ENCODE measurements at regions not wholly inside any gene's neighbourhood (a gene's known extent, or its start where the extent isn't known, plus 50 kb on each side); places are given as distances from the start of the nearest gene placed in this dataset.

GRCh38 chr6:14824484-14825275, 421.2 kb upstream of the JARID2 start:
- CTCF ChIA-PET = interaction anchor here (0.5 kb wide), 1 partner anchor 18 kb away, joined by 5 read pairs; no protein-coding TSS in a partner anchor
- no peak for DNase-seq
- H3K4me2 ChIP-seq = no peak overlapping the region
- no peaks in the 10 kb centered on the region for H4K20me1 ChIP-seq (ENCODE audit: insufficient read depth)
- H3K9me2 ChIP-seq (ENCODE audit: insufficient read depth) = no peaks in the 10 kb centered on the region
- H3K4me1 ChIP-seq (replicated peaks; ENCODE audit: insufficient read depth) = no peaks in the 10 kb centered on the region
- H2AFZ ChIP-seq = no peak overlapping the region
- no peaks in the 10 kb centered on the region for H3K36me3 ChIP-seq (ENCODE audit: low read depth)
- no TSS peak for BruUV-seq (replicated peaks)
- H3K4me3 ChIP-seq = no peak overlapping the region
- intact Hi-C loops (cut with micrococcal nuclease; ENCODE audit: unreplicated experiment) = no loop called here
- no peak for TF ChIP-seq EZH2 (IDR thresholded peaks at IDR 0.05; ENCODE audit: low read depth)
- TF ChIP-seq, protein P1, sequence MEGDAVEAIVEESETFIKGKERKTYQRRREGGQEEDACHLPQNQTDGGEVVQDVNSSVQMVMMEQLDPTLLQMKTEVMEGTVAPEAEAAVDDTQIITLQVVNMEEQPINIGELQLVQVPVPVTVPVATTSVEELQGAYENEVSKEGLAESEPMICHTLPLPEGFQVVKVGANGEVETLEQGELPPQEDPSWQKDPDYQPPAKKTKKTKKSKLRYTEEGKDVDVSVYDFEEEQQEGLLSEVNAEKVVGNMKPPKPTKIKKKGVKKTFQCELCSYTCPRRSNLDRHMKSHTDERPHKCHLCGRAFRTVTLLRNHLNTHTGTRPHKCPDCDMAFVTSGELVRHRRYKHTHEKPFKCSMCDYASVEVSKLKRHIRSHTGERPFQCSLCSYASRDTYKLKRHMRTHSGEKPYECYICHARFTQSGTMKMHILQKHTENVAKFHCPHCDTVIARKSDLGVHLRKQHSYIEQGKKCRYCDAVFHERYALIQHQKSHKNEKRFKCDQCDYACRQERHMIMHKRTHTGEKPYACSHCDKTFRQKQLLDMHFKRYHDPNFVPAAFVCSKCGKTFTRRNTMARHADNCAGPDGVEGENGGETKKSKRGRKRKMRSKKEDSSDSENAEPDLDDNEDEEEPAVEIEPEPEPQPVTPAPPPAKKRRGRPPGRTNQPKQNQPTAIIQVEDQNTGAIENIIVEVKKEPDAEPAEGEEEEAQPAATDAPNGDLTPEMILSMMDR (conservative IDR thresholded peaks at IDR 0.05) = no peak
- POLR2A ChIA-PET (ENCODE audit: unreplicated experiment) = no interaction called here
- no peaks in the 10 kb centered on the region for H3K9me3 ChIP-seq (ENCODE audit: insufficient read depth, low read depth)
- H3F3A ChIP-seq (ENCODE audit: insufficient read depth, low read depth) = no peaks in the 10 kb centered on the region
- no peaks in the 10 kb centered on the region for H3K27me3 ChIP-seq (ENCODE audit: insufficient read depth, low read depth)
- H3K27ac ChIP-seq = no peak overlapping the region
- no peaks in the 10 kb centered on the region for H3K79me2 ChIP-seq (ENCODE audit: low read depth)

GRCh38 chr6:14826456-14826855, 419.4 kb upstream of the JARID2 start:
- no peaks in the 10 kb centered on the region for H3K9me3 ChIP-seq (ENCODE audit: insufficient read depth, low read depth)
- H3K27me3 ChIP-seq (ENCODE audit: insufficient read depth, low read depth) = no peaks in the 10 kb centered on the region
- intact Hi-C loops (cut with micrococcal nuclease; ENCODE audit: unreplicated experiment) = no loop called here
- TF ChIP-seq EZH2 (IDR thresholded peaks at IDR 0.05; ENCODE audit: low read depth) = no peak
- H3K9me2 ChIP-seq (ENCODE audit: insufficient read depth) = no peaks in the 10 kb centered on the region
- H3K4me1 ChIP-seq (replicated peaks; ENCODE audit: insufficient read depth) = no peaks in the 10 kb centered on the region
- no peak overlapping the region for H3K27ac ChIP-seq
- BruUV-seq (replicated peaks) = no TSS peak
- DNase-seq = no peak
- CTCF ChIA-PET = no interaction called here
- POLR2A ChIA-PET (ENCODE audit: unreplicated experiment) = no interaction called here
- no peaks in the 10 kb centered on the region for H3K36me3 ChIP-seq (ENCODE audit: low read depth)
- no peaks in the 10 kb centered on the region for H4K20me1 ChIP-seq (ENCODE audit: insufficient read depth)
- H3K79me2 ChIP-seq (ENCODE audit: low read depth) = no peaks in the 10 kb centered on the region
- no peaks in the 10 kb centered on the region for H3F3A ChIP-seq (ENCODE audit: insufficient read depth, low read depth)
- no peak overlapping the region for H2AFZ ChIP-seq
- no peak overlapping the region for H3K4me3 ChIP-seq
- no peak overlapping the region for H3K4me2 ChIP-seq

- TF ChIP-seq, protein P1 (conservative IDR thresholded peaks at IDR 0.05) = no peak
- TF ChIP-seq EZH2 (IDR thresholded peaks at IDR 0.05; ENCODE audit: low read depth) = no peak
- POLR2A ChIA-PET (ENCODE audit: unreplicated experiment) = no interaction called here
- Histone ChIP-seq H3K9me3 (ENCODE audit: insufficient read depth, low read depth) (no peaks in the 10 kb centered on the region), H3K36me3 (ENCODE audit: low read depth) (no peaks in the 10 kb centered on the region), H2AFZ (no peak overlapping the region), H3K4me2 (no peak overlapping the region), H4K20me1 (ENCODE audit: insufficient read depth) (no peaks in the 10 kb centered on the region), H3K9me2 (ENCODE audit: insufficient read depth) (no peaks in the 10 kb centered on the region), H3K27me3 (ENCODE audit: insufficient read depth, low read depth) (no peaks in the 10 kb centered on the region), H3K4me3 (no peak overlapping the region), H3K27ac (no peak overlapping the region), H3K4me1 (replicated peaks; ENCODE audit: insufficient read depth) (no peaks in the 10 kb centered on the region), H3K79me2 (ENCODE audit: low read depth) (no peaks in the 10 kb centered on the region), H3F3A (ENCODE audit: insufficient read depth, low read depth) (no peaks in the 10 kb centered on the region)
- no peak for DNase-seq
- no TSS peak for BruUV-seq (replicated peaks)
- intact Hi-C loops (cut with micrococcal nuclease; ENCODE audit: unreplicated experiment) = no loop called here
- CTCF ChIA-PET = no interaction called here
Measured at GRCh38 chr6:14827354-14827753, 418.5 kb upstream of the JARID2 start.

- H3K36me3 ChIP-seq (ENCODE audit: low read depth) = no peaks in the 10 kb centered on the region
- H3K79me2 ChIP-seq (ENCODE audit: low read depth) = no peaks in the 10 kb centered on the region
- ChIA-PET POLR2A (ENCODE audit: unreplicated experiment) (no interaction called here), CTCF (no interaction called here)
- no peak overlapping the region for H2AFZ ChIP-seq
- H3K27ac ChIP-seq = no peak overlapping the region
- no peaks in the 10 kb centered on the region for H3K9me2 ChIP-seq (ENCODE audit: insufficient read depth)
- H3K4me2 ChIP-seq = no peak overlapping the region
- H3K9me3 ChIP-seq (ENCODE audit: insufficient read depth, low read depth) = no peaks in the 10 kb centered on the region
- no peaks in the 10 kb centered on the region for H3K4me1 ChIP-seq (replicated peaks; ENCODE audit: insufficient read depth)
- H3F3A ChIP-seq (ENCODE audit: insufficient read depth, low read depth) = no peaks in the 10 kb centered on the region
- no peaks in the 10 kb centered on the region for H3K27me3 ChIP-seq (ENCODE audit: insufficient read depth, low read depth)
- no peak for DNase-seq
- no peaks in the 10 kb centered on the region for H4K20me1 ChIP-seq (ENCODE audit: insufficient read depth)
- TF ChIP-seq EZH2 (IDR thresholded peaks at IDR 0.05; ENCODE audit: low read depth) = no peak
- TF ChIP-seq, protein P1 (conservative IDR thresholded peaks at IDR 0.05) = no peak
- no TSS peak for BruUV-seq (replicated peaks)
- H3K4me3 ChIP-seq = no peak overlapping the region
- intact Hi-C loops (cut with micrococcal nuclease; ENCODE audit: unreplicated experiment) = no loop called here
Measured at GRCh38 chr6:14828201-14828611, 417.7 kb upstream of the JARID2 start.
